Esophagus muscularis mucosa (tissue), 4 donors: ENCODE measurements at regions not wholly inside any gene's neighbourhood (a gene's known extent, or its start where the extent isn't known, plus 50 kb on each side); places are given as distances from the start of the nearest gene placed in this dataset.
"Not testable (repeated sequence)": the region's sequence is repeated elsewhere in the genome, so short reads cannot be mapped to it uniquely, and the experiment has no call there.

ENCODE experiments used
- DNase-seq: peaks from one replicate; pipeline ENCODE4 v3.0.0-alpha.2; 2017; ENCODE audit errors: extremely low spot score
- H3K27ac ChIP-seq, 4 donors: fragments of 200-600 bp; sonication (generic); replicated peaks in 1 of 4; 1 replicate in 3 of 4; 2 replicates in 1 of 4; pipeline ENCODE4 v1.5.1; 2016 to 2019; ENCODE audit warnings: mild to moderate bottlenecking in 1 of 4
- H3K27me3 ChIP-seq, 4 donors: fragments of 200-600 bp; sonication (generic); one replicate each; pipeline versions ENCODE4 v1.5.1 to v1.6.0; 2016 to 2019
- H3K36me3 ChIP-seq, 4 donors: fragments of 200-600 bp; sonication (generic); one replicate each; pipeline ENCODE4 v1.5.1; 2016 to 2019
- H3K4me1 ChIP-seq, 4 donors: fragments of 200-600 bp; sonication (generic); one replicate each; pipeline ENCODE4 v1.5.1; 2016 to 2019
- H3K4me3 ChIP-seq, 4 donors: fragments of 200-600 bp; sonication (generic); 1 replicate in 2 of 4; 2 replicates in 2 of 4; pipeline ENCODE4 v1.5.1; 2016 to 2019; ENCODE audit warnings: mild to moderate bottlenecking in 4 of 4, moderate library complexity in 1 of 4
- H3K9me3 ChIP-seq, 4 donors: fragments of 200-600 bp; sonication (generic); 1 replicate in 3 of 4; 2 replicates in 1 of 4; pipeline ENCODE4 v1.5.1; 2016 to 2019
- EP300 ChIP-seq: sonication (generic); formaldehyde crosslinking; IDR thresholded peaks from one replicate; pipeline ENCODE4 v1.6.1; 2017; ENCODE audit warnings: antibody characterized with exemption
- POLR2A ChIP-seq: fragments of 450-650 bp; IDR thresholded peaks from one replicate; pipeline ENCODE4 v1.6.1; 2017; ENCODE audit warnings: antibody characterized with exemption, moderate library complexity, mild to moderate bottlenecking, low read depth
- POLR2AphosphoS5 ChIP-seq, 2 donors: sonication (generic); formaldehyde crosslinking; IDR thresholded peaks; one replicate each; pipeline ENCODE4 v1.6.1; 2017; ENCODE audit warnings: antibody characterized with exemption in 2 of 2
- WGBS: methylation state at CpG from one replicate; pipeline ENCODE4 v1.1.5; 2018; 5-methylcytosine and 5-hydroxymethylcytosine counted together
- intact Hi-C: fragments of 100-400 bp; cut with DNase I; formaldehyde crosslinking; loops from one replicate; pipeline ENCODE4 v1.15.1; 2023
- TF ChIP-seq, protein P1 (sequence below), 3 experiments: fragments of 200-600 bp in 2 of 3; fragments of 450-650 bp in 1 of 3; sonication (generic) in 2 of 3; IDR thresholded peaks; one replicate each; pipeline ENCODE4 v1.5.1; 2017 to 2019; ENCODE audit warnings: antibody characterized with exemption in 3 of 3, mild to moderate bottlenecking in 2 of 3, moderate library complexity in 1 of 3

GRCh38 chr14:80298491-80299017 is 87.2 kb upstream of the DIO2 start:
- no peak overlapping the region for H3K4me3 ChIP-seq
- DNase-seq = no peak
- no peaks in the 10 kb centered on the region for H3K36me3 ChIP-seq
- H3K27me3 ChIP-seq = no peaks in the 10 kb centered on the region
- intact Hi-C loops = no loop called here
- H3K9me3 ChIP-seq = no peaks in the 10 kb centered on the region
- no peak overlapping the region for H3K27ac ChIP-seq
- H3K4me1 ChIP-seq = no peaks in the 10 kb centered on the region
- WGBS = 92% methylated on average over 8 of the region's 8 CpGs
- TF ChIP-seq, protein P1, sequence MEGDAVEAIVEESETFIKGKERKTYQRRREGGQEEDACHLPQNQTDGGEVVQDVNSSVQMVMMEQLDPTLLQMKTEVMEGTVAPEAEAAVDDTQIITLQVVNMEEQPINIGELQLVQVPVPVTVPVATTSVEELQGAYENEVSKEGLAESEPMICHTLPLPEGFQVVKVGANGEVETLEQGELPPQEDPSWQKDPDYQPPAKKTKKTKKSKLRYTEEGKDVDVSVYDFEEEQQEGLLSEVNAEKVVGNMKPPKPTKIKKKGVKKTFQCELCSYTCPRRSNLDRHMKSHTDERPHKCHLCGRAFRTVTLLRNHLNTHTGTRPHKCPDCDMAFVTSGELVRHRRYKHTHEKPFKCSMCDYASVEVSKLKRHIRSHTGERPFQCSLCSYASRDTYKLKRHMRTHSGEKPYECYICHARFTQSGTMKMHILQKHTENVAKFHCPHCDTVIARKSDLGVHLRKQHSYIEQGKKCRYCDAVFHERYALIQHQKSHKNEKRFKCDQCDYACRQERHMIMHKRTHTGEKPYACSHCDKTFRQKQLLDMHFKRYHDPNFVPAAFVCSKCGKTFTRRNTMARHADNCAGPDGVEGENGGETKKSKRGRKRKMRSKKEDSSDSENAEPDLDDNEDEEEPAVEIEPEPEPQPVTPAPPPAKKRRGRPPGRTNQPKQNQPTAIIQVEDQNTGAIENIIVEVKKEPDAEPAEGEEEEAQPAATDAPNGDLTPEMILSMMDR (IDR thresholded peaks at IDR 0.05) = no peak

DNA sequence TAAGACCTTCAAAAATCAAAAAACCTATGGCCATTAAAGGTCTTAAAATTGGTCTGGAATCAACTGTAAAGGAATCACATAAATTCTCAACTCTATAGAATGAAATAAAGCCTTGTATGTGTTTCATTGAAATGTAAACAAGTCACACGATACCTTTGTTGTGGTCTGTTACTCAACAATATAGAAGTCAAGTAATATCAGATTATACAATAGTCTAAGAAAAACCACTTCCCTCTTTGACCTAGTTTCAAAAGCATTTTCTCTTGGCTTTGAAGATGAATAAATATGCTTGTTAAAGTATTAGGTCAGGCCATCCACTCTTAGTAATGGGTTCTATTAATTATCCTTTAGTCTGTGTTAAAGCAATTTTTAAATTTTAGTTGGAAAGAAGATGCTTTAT is 79.8 kb upstream of the DIO2 start:
- intact Hi-C loops = no loop called here
- TF ChIP-seq, protein P1 (IDR thresholded peaks at IDR 0.05) = no peak
- no peak for TF ChIP-seq EP300
- no peak for TF ChIP-seq POLR2AphosphoS5 (IDR thresholded peaks at IDR 0.05)
- no peak for TF ChIP-seq POLR2A
- WGBS = 60% methylated on average over 1 of the region's 1 CpG

GRCh38 chr14:80286744-80287143 is 75.4 kb upstream of the DIO2 start:
- H3K9me3 ChIP-seq, H3K4me1 ChIP-seq, H3K4me3 ChIP-seq, intact Hi-C loops, H3K27me3 ChIP-seq, H3K27ac ChIP-seq, H3K36me3 ChIP-seq, DNase-seq: not testable (repeated sequence)
- 96% methylated on average over 5 of the region's 27 CpGs for WGBS

More for the DNA sequence above, 79.8 kb upstream of the DIO2 start:
- no peak overlapping the region for H3K4me3 ChIP-seq
- DNase-seq = no peak
- H3K9me3 ChIP-seq = peaks cover 0 to 4% (median 2%) of the 10 kb centered on the region in 4 donors
- H3K27ac ChIP-seq = no peak overlapping the region
- H3K36me3 ChIP-seq = no peaks in the 10 kb centered on the region
- no peaks in the 10 kb centered on the region for H3K4me1 ChIP-seq
- no peaks in the 10 kb centered on the region for H3K27me3 ChIP-seq

DNA sequence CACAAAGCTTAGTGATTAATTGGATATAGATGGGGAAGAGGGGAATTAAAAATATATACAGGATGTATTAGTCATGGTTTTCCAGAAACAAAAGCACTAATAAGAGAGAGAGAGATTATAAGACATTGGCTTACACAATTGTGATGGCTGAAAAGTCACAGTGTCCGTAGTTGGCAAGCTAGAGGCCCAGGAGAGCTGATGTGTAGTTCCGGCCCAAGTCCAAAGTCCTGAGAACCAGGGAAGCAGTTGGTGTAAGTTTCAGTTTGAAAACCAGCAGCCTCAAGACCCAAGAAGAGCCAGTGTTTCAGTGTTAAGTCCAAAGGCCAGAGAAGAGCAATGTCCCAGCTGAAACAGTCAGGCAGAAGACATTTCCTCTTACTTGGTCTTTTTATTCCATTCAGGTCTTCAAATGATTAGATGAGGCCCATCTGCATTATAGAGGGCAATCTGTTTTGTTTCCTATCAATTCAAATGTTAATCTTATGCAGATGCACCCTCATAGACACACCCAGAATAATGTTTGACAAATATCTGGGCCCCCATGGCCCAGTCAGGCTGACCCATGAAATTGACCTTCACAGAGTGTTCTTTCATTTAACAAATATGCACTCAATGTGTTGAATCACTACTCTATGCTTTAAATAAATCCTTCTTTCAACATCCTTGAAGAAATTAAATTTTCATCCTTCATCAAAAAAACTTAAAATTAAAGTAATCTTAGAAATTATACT is 67.2 kb upstream of the DIO2 start:
- Histone ChIP-seq H3K27ac (peak overlapping the region; percentile 16 to 71 (median 58)), H3K36me3 (no peaks in the 10 kb centered on the region), H3K9me3 (no peaks in the 10 kb centered on the region), H3K4me1 (peaks cover 0 to 32% (median 20%) of the 10 kb centered on the region in 4 donors), H3K27me3 (no peaks in the 10 kb centered on the region), H3K4me3 (no peak overlapping the region)
- no peak for DNase-seq
- intact Hi-C loops = no loop called here
- TF ChIP-seq EP300 = no peak
- TF ChIP-seq POLR2A = no peak
- TF ChIP-seq POLR2AphosphoS5 (IDR thresholded peaks at IDR 0.05) = peak; percentile 25 to 51
- 22% methylated on average over 2 of the region's 2 CpGs for WGBS

- TF ChIP-seq POLR2A = no peak
- TF ChIP-seq EP300 = no peak
- TF ChIP-seq POLR2AphosphoS5 (IDR thresholded peaks at IDR 0.05) = no peak
- TF ChIP-seq, protein P1 (IDR thresholded peaks at IDR 0.05) = no peak
- Histone ChIP-seq H3K36me3 (no peaks in the 10 kb centered on the region), H3K27me3 (no peaks in the 10 kb centered on the region), H3K27ac (no peak overlapping the region), H3K4me1 (peaks cover 0 to 32% (median 20%) of the 10 kb centered on the region in 4 donors), H3K4me3 (no peak overlapping the region), H3K9me3 (no peaks in the 10 kb centered on the region)
- no peak for DNase-seq
- intact Hi-C loops = no loop called here
- WGBS = 50% methylated on average over 3 of the region's 3 CpGs
Measured at GRCh38 chr14:80275208-80275850, 64.0 kb upstream of the DIO2 start.

GRCh38 chr14:80274310-80274709 is 63.0 kb upstream of the DIO2 start:
- H3K4me3 ChIP-seq, H3K27me3 ChIP-seq, H3K27ac ChIP-seq, H3K9me3 ChIP-seq, DNase-seq, H3K36me3 ChIP-seq, intact Hi-C loops: not testable (repeated sequence)
- peaks cover 0 to 35% (median 20%) of the 10 kb centered on the region in 4 donors for H3K4me1 ChIP-seq
- WGBS = 94% methylated on average over 2 of the region's 2 CpGs
